ENCODE measurements at regions not wholly inside any gene's neighbourhood (a gene's known extent, or its start where the extent isn't known, plus 50 kb on each side); places are given as distances from the start of the nearest gene placed in this dataset.

DNA sequence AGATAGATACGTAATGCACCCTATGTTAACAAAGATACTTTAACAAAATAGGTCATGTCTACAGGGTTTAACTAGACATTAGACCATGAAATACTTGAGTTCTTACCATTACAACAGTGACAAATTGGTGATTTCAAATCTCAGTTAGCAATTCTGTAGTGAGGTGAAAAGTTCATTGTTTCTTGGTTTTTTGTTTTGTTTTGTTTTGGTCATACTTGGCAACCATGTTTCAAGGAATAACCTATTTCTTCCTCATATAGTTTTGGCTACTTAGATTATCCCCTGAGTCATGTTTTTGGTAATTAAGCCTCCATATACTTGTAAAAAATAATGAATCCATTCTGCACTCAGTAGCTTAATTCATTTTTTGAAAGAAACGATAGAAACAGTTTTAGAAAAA lies 1200.4 kb downstream of the DIAPH3 start:
- Mint-ChIP-seq H3K4me1 (ENCODE audit: low read depth) (no peaks in the 10 kb centered on the region), H3K4me3 (no peak overlapping the region), H3K27me3 (no peaks in the 10 kb centered on the region), H3K9me3 (no peaks in the 10 kb centered on the region), H3K36me3 (ENCODE audit: low read depth) (no peaks in the 10 kb centered on the region), H3K27ac (no peak overlapping the region)
- H3K36me3 ChIP-seq (ENCODE audit: insufficient read depth, low read length): no peaks in the 10 kb centered on the region
- DNase-seq (no peak), ATAC-seq (ENCODE audit: poor library complexity) (no peak)
- TF ChIP-seq, protein P1, sequence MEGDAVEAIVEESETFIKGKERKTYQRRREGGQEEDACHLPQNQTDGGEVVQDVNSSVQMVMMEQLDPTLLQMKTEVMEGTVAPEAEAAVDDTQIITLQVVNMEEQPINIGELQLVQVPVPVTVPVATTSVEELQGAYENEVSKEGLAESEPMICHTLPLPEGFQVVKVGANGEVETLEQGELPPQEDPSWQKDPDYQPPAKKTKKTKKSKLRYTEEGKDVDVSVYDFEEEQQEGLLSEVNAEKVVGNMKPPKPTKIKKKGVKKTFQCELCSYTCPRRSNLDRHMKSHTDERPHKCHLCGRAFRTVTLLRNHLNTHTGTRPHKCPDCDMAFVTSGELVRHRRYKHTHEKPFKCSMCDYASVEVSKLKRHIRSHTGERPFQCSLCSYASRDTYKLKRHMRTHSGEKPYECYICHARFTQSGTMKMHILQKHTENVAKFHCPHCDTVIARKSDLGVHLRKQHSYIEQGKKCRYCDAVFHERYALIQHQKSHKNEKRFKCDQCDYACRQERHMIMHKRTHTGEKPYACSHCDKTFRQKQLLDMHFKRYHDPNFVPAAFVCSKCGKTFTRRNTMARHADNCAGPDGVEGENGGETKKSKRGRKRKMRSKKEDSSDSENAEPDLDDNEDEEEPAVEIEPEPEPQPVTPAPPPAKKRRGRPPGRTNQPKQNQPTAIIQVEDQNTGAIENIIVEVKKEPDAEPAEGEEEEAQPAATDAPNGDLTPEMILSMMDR (IDR thresholded peaks at IDR 0.05): no peak
- no peaks in the 10 kb centered on the region for H3K4me1 ChIP-seq (ENCODE audit: insufficient read depth, low read length)
- CTCF ChIA-PET: no interaction called here
- POLR2A ChIA-PET: no interaction called here
- no peak overlapping the region for H3K4me3 ChIP-seq (ENCODE audit: low read length)
- no peak overlapping the region for H3K27ac ChIP-seq (ENCODE audit: low read depth in 1 of 2, low read length in 2 of 2)
- no peaks in the 10 kb centered on the region for H3K27me3 ChIP-seq (ENCODE audit: control insufficient read depth in 1 of 2, insufficient read depth in 2 of 2, low read length in 2 of 2)
- intact Hi-C loops (cut with DNase I, micrococcal nuclease): no loop called here
- H3K9me3 ChIP-seq (ENCODE audit: control insufficient read depth in 1 of 2, insufficient read depth in 1 of 2, low read length in 2 of 2): peaks cover 0 to 3% of the 10 kb centered on the region in 2 experiments

- TF ChIP-seq, protein P1 (IDR thresholded peaks at IDR 0.05): no peak
- H3K27ac ChIP-seq (ENCODE audit: low read depth in 1 of 2, low read length in 2 of 2): no peak overlapping the region
- H3K4me1 ChIP-seq (ENCODE audit: insufficient read depth, low read length): no peaks in the 10 kb centered on the region
- ChIA-PET POLR2A (no interaction called here), CTCF (no interaction called here)
- Mint-ChIP-seq H3K4me3 (no peak overlapping the region), H3K9me3 (no peaks in the 10 kb centered on the region), H3K4me1 (ENCODE audit: low read depth) (no peaks in the 10 kb centered on the region), H3K27me3 (no peaks in the 10 kb centered on the region), H3K36me3 (ENCODE audit: low read depth) (no peaks in the 10 kb centered on the region), H3K27ac (no peak overlapping the region)
- no peak overlapping the region for H3K4me3 ChIP-seq (ENCODE audit: low read length)
- no peaks in the 10 kb centered on the region for H3K27me3 ChIP-seq (ENCODE audit: control insufficient read depth in 1 of 2, insufficient read depth in 2 of 2, low read length in 2 of 2)
- ATAC-seq (ENCODE audit: poor library complexity): no peak
- intact Hi-C loops (cut with DNase I, micrococcal nuclease): no loop called here
- H3K9me3 ChIP-seq (ENCODE audit: control insufficient read depth in 1 of 2, insufficient read depth in 1 of 2, low read length in 2 of 2): no peaks in the 10 kb centered on the region
- H3K36me3 ChIP-seq (ENCODE audit: insufficient read depth, low read length): no peaks in the 10 kb centered on the region
- DNase-seq: no peak
Measured at GRCh38 chr13:58964048-58964447, 1199.7 kb downstream of the DIAPH3 start.

- Mint-ChIP-seq H3K27ac (no peak overlapping the region), H3K9me3 (peaks cover 2% of the 10 kb centered on the region), H3K4me3 (no peak overlapping the region), H3K4me1 (ENCODE audit: low read depth) (no peaks in the 10 kb centered on the region), H3K27me3 (no peaks in the 10 kb centered on the region), H3K36me3 (ENCODE audit: low read depth) (no peaks in the 10 kb centered on the region)
- no peaks in the 10 kb centered on the region for H3K27me3 ChIP-seq (ENCODE audit: control insufficient read depth in 1 of 2, insufficient read depth in 2 of 2, low read length in 2 of 2)
- TF ChIP-seq, protein P1 (IDR thresholded peaks at IDR 0.05): no peak
- H3K9me3 ChIP-seq (ENCODE audit: control insufficient read depth in 1 of 2, insufficient read depth in 1 of 2, low read length in 2 of 2): peaks cover 0 to 5% of the 10 kb centered on the region in 2 experiments
- H3K4me1 ChIP-seq (ENCODE audit: insufficient read depth, low read length): no peaks in the 10 kb centered on the region
- no peak overlapping the region for H3K4me3 ChIP-seq (ENCODE audit: low read length)
- ATAC-seq (ENCODE audit: poor library complexity) (no peak), DNase-seq (no peak)
- POLR2A ChIA-PET: no interaction called here
- H3K36me3 ChIP-seq (ENCODE audit: insufficient read depth, low read length): no peaks in the 10 kb centered on the region
- H3K27ac ChIP-seq (ENCODE audit: low read depth in 1 of 2, low read length in 2 of 2): no peak overlapping the region
- CTCF ChIA-PET: interaction anchor here (0.6 kb wide), 1 partner anchor 317 kb away, joined by 3 read pairs; no protein-coding TSS in a partner anchor
- intact Hi-C loops (cut with DNase I, micrococcal nuclease): no loop called here
Measured at GRCh38 chr13:58977085-58977484, 1186.6 kb downstream of the DIAPH3 start.

Data from CD4-positive, alpha-beta T cell (primary cell).